Left lobe of liver (tissue), 2 donors: ENCODE measurements at regions not wholly inside any gene's neighbourhood (a gene's known extent, or its start where the extent isn't known, plus 50 kb on each side); places are given as distances from the start of the nearest gene placed in this dataset.
A peak's percentile ranks its signal among the peaks of the same experiment; 100 is the strongest.

Experiments
- ATAC-seq: fragments of 200-7000 bp; cut with Tn5 transposase; one replicate; pipeline ENCODE4 v1.9.1; 2020; ENCODE audit warnings: mild to moderate bottlenecking, moderate library complexity
- DNase-seq: peaks from one replicate; pipeline ENCODE4 v3.0.0-alpha.2; 2020; ENCODE audit warnings: low spot score
- donor health status: DM: no; HTN: no; CAD: no; lungs with moderate emphysema.
- donor health status: DM: no; HTN: yes; CAD: no.

GRCh38 chr18:42258301-42258965 lies 303.4 kb downstream of the PIK3C3 start:
- no peak for ATAC-seq
- no peak for DNase-seq

DNA sequence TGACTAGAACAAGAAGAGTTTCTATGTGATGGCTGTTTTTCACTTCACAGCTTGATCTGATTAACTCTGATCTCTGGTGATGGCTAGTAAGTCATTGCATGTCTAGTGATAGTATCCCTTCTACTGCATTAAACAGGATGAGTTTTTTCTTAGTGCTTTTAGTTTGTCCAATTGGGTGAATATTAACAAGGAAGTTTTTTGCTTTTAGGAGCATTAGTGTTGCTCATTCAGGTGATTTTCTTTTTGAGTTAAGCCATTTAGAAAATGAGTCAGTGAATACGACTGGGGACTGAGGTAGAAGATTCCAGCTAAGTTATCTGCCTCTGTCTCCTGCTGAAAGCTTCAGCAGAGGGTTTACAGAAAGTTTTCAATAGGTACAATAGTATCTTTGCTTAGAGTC lies 306.7 kb downstream of the PIK3C3 start:
- ATAC-seq: no peak
- DNase-seq: no peak

- ATAC-seq (no peak), DNase-seq (no peak)
Observed at GRCh38 chr18:42264497-42264896, 309.5 kb downstream of the PIK3C3 start.

GRCh38 chr18:42268186-42268725 lies 313.2 kb downstream of the PIK3C3 start:
- ATAC-seq (no peak), DNase-seq (no peak)

DNA sequence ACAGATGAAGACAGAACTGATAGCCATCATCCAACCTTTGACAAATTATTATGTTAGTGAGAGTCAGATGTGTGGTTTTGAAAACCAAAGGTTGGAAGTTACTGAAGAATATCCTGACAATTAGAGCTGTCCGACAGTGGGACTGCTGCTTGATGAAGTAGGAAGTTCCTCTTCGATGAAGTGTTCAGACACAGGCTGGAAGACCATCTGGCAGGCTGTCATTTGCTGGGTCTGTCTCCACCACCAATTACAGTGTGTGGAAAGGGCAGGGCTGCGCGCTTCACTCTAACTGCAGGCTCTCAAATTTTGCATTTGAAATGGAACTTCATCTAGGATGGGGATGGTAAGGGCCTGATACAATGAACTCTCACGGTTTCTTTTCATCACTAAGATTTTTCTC lies 313.8 kb downstream of the PIK3C3 start:
- DNase-seq (no peak), ATAC-seq (no peak)

GRCh38 chr18:42271647-42272414 lies 316.8 kb downstream of the PIK3C3 start:
- ATAC-seq (peak; percentile 44), DNase-seq (no peak)

- DNase-seq (no peak), ATAC-seq (peak; percentile 38)
Observed at GRCh38 chr18:42274488-42275137, 319.6 kb downstream of the PIK3C3 start.

DNA sequence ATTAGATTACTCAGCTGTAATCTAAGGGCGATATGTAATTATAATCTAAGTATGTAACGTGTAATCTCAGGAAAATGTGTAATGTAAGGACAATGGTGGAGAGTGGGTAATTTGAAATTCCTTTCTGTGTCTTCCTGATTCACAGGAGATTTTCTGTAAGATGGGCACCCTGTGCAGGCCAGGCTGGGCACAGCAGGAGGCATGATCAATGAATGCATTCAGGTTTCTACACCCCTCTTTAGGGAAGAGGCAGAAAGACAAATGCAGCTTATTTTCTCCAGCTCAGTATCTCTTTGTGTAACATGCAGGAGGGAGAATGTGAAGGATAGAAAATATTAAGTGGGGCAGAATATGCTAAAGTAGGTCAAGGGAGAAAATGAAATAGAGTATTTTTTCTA lies 320.1 kb downstream of the PIK3C3 start:
- DNase-seq (no peak), ATAC-seq (no peak)

DNA sequence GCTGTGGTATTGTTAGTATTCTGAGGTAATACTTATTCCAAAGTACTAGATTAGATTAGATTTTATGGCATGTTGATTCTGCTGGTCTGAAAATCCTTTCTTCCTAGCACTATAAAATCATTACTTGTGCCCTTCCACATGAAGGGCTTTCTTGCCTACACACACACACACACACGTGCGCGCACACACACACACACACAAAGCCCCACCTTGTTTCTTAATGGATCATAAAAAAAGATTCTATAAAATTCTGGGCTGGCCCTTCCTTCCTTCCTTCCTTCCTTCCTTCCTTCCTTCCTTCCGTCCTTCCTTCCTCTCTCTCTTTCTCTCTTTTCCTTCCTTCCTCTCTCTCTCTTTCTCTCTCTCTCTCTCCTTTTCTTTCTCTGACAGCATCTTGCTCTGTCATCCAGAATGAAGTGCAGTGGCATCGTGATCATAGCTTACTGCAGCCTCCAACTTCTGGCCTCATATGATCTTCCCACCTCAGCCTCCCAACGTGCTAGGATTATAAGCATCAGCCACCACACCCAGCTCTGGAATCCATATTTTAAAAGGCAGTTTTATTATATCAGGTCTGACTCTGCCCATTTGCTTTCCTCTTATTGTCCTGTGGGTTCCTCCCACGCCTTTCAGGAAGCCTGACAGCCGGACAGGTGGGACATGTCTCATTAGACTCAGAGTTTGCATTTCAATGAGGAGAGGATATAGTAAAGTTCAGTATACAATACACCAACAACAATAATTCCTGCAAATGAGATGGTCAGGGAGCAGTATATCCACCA lies 321.1 kb downstream of the PIK3C3 start:
- DNase-seq (no peak), ATAC-seq (no peak)

GRCh38 chr18:42281124-42281523 lies 326.1 kb downstream of the PIK3C3 start:
- DNase-seq: no peak
- peak; percentile 46 for ATAC-seq

- DNase-seq (no peak), ATAC-seq (no peak)
Observed at GRCh38 chr18:42281851-42282250, 326.8 kb downstream of the PIK3C3 start.

DNA sequence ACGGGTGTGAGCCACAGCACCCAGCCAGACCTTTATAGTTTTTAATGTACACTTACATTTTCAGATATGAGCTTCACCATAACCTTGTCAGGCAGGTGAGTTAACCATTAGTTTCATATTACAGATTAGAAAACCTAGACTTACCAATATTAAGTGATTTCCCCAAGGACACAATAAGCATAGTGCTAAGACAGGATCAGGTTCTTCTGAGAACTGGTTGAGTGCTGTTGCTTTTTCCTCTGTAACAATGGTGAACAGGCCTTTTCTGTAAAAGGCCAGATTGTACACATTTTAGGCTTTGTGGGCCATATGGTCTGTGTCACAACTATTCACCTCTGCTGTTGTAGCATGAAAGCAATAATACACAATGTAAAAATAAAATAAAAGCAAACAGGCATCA lies 332.0 kb downstream of the PIK3C3 start:
- ATAC-seq: no peak
- DNase-seq: no peak

DNA sequence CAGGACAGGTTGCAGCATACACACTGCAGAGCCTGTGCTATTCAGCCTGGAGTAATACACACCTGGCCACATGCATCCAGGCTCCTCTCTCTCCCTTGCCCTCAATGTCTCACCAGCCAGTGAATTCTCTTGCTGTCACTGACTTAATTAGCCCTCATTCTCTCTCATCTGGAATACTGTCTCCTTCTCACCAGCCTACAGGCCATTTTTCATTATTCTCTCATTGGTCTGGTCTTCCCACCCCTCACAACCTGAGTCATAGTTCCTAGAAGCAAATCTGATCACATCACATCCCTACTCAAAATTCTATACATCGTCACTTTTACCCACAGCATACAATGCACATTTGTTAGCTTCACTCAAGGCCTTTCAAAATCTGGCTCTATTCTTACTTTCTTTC lies 333.1 kb downstream of the PIK3C3 start:
- ATAC-seq (no peak), DNase-seq (no peak)

DNA sequence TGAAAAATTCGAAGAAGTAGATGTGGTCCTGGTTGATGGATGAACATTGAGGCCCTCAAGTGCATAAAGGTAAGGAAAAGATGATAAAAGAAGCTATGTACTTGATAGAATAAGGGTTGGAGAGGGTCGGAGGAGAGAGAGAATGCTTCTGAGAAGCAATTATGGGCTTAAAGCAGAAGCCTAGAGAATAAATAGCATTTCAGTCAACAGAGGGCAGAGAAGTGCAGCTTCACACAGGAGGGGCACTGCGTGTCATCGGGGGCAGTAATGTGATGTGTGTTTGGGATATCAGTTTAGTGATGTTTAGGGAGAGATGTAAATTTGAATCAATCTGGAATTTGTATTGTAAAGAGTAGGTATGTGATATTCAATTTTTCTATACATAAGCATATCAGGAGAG lies 334.5 kb downstream of the PIK3C3 start:
- no peak for ATAC-seq
- no peak for DNase-seq

- no peak for ATAC-seq
- no peak for DNase-seq
Observed at GRCh38 chr18:42290318-42291307, 335.6 kb downstream of the PIK3C3 start.

DNA sequence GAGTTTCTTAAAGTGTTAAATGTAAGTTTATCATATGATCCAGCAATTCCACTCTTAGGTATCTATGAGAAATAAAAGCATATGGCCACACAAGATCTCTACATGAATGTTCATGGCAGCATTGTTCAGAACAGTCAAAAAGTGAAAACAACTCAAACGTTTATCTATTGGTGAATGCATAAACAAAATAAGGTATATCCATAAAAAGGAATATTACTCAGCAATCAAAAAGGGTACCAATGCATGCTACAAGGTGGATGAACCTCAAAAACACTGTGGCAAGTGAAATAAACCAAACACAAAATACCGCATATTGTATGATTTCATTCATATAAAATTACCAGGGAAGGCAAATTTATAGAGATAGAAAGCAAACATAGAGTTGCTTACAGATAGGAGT lies 337.6 kb downstream of the PIK3C3 start:
- no peak for DNase-seq
- ATAC-seq: no peak

- no peak for ATAC-seq
- DNase-seq: no peak
Observed at GRCh38 chr18:42296192-42296591, 341.2 kb downstream of the PIK3C3 start.

GRCh38 chr18:42296723-42297122 lies 341.7 kb downstream of the PIK3C3 start:
- ATAC-seq (no peak), DNase-seq (no peak)

- DNase-seq (peak; percentile 76), ATAC-seq (peak; percentile 98)
Observed at GRCh38 chr18:42298759-42299675, 344.0 kb downstream of the PIK3C3 start.
